ENCODE measurements at regions not wholly inside any gene's neighbourhood (a gene's known extent, or its start where the extent isn't known, plus 50 kb on each side); places are given as distances from the start of the nearest gene placed in this dataset.

GRCh38 chr18:72324677-72325076, 219.5 kb downstream of the CBLN2 start:
- Histone ChIP-seq H3K4me1 (ENCODE audit: low read length) (no peaks in the 10 kb centered on the region), H3K4me3 (ENCODE audit: low read length) (no peak overlapping the region), H3K9me2 (replicated peaks; ENCODE audit: insufficient read depth, low read length) (no peaks in the 10 kb centered on the region), H3K27ac (ENCODE audit: low read length) (no peak overlapping the region), H2AFZ (ENCODE audit: low read length) (no peak overlapping the region), H3K9me3 (replicated peaks; ENCODE audit: insufficient read depth, low read length) (no peaks in the 10 kb centered on the region), H3K27me3 (replicated peaks; ENCODE audit: insufficient read depth, low read length) (no peaks in the 10 kb centered on the region), H3F3A (ENCODE audit: insufficient read depth, low read length) (no peaks in the 10 kb centered on the region), H3K79me2 (ENCODE audit: low read length) (no peaks in the 10 kb centered on the region), H4K20me1 (ENCODE audit: insufficient read depth, low read length) (no peaks in the 10 kb centered on the region), H3K36me3 (replicated peaks; ENCODE audit: insufficient read depth, low read length) (no peaks in the 10 kb centered on the region), H3K4me2 (ENCODE audit: low read depth, low read length) (no peak overlapping the region), H3K9ac (ENCODE audit: low read length) (no peak overlapping the region)
- no peak for DNase-seq
- TF ChIP-seq EZH2 (optimal IDR thresholded peaks at IDR 0.05; ENCODE audit: low read depth, low read length) (no peak), EZH2phosphoT487 (IDR thresholded peaks at IDR 0.05; ENCODE audit: low read length) (no peak)
- TF ChIP-seq, protein P1, sequence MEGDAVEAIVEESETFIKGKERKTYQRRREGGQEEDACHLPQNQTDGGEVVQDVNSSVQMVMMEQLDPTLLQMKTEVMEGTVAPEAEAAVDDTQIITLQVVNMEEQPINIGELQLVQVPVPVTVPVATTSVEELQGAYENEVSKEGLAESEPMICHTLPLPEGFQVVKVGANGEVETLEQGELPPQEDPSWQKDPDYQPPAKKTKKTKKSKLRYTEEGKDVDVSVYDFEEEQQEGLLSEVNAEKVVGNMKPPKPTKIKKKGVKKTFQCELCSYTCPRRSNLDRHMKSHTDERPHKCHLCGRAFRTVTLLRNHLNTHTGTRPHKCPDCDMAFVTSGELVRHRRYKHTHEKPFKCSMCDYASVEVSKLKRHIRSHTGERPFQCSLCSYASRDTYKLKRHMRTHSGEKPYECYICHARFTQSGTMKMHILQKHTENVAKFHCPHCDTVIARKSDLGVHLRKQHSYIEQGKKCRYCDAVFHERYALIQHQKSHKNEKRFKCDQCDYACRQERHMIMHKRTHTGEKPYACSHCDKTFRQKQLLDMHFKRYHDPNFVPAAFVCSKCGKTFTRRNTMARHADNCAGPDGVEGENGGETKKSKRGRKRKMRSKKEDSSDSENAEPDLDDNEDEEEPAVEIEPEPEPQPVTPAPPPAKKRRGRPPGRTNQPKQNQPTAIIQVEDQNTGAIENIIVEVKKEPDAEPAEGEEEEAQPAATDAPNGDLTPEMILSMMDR (IDR thresholded peaks at IDR 0.05; ENCODE audit: low read length) = no peak

DNA sequence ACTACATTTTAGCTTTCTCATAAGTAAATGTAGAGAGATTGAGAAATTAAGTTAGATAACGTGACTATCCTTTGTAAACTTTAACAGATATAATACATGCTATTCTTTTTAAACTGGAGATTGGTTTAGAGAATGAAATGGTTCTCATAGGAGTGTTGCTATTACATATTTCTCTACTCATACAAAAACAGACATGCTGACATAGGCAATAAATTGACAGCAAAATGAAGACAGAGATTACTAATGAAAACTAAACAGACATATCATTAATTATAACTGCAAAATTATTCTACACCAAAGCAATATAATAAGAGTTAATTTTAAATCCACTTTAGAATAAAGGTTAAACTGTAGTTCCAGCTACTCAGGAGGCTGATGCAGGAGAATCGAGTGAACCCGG, 227.6 kb downstream of the CBLN2 start:
- no peaks in the 10 kb centered on the region for H3K4me1 ChIP-seq (ENCODE audit: low read length)
- H3F3A ChIP-seq (ENCODE audit: insufficient read depth, low read length) = no peaks in the 10 kb centered on the region
- H3K27me3 ChIP-seq (replicated peaks; ENCODE audit: insufficient read depth, low read length) = no peaks in the 10 kb centered on the region
- H3K9ac ChIP-seq (ENCODE audit: low read length) = no peak overlapping the region
- no peak overlapping the region for H3K27ac ChIP-seq (ENCODE audit: low read length)
- TF ChIP-seq, protein P1 (IDR thresholded peaks at IDR 0.05; ENCODE audit: low read length) = no peak
- TF ChIP-seq EZH2phosphoT487 (IDR thresholded peaks at IDR 0.05; ENCODE audit: low read length) (no peak), EZH2 (optimal IDR thresholded peaks at IDR 0.05; ENCODE audit: low read depth, low read length) (no peak)
- H3K4me2 ChIP-seq (ENCODE audit: low read depth, low read length) = no peak overlapping the region
- no peak for DNase-seq
- no peak overlapping the region for H3K4me3 ChIP-seq (ENCODE audit: low read length)
- H4K20me1 ChIP-seq (ENCODE audit: insufficient read depth, low read length) = no peaks in the 10 kb centered on the region
- no peaks in the 10 kb centered on the region for H3K9me3 ChIP-seq (replicated peaks; ENCODE audit: insufficient read depth, low read length)
- H2AFZ ChIP-seq (ENCODE audit: low read length) = no peak overlapping the region
- no peaks in the 10 kb centered on the region for H3K79me2 ChIP-seq (ENCODE audit: low read length)
- H3K9me2 ChIP-seq (replicated peaks; ENCODE audit: insufficient read depth, low read length) = no peaks in the 10 kb centered on the region
- no peaks in the 10 kb centered on the region for H3K36me3 ChIP-seq (replicated peaks; ENCODE audit: insufficient read depth, low read length)

DNA sequence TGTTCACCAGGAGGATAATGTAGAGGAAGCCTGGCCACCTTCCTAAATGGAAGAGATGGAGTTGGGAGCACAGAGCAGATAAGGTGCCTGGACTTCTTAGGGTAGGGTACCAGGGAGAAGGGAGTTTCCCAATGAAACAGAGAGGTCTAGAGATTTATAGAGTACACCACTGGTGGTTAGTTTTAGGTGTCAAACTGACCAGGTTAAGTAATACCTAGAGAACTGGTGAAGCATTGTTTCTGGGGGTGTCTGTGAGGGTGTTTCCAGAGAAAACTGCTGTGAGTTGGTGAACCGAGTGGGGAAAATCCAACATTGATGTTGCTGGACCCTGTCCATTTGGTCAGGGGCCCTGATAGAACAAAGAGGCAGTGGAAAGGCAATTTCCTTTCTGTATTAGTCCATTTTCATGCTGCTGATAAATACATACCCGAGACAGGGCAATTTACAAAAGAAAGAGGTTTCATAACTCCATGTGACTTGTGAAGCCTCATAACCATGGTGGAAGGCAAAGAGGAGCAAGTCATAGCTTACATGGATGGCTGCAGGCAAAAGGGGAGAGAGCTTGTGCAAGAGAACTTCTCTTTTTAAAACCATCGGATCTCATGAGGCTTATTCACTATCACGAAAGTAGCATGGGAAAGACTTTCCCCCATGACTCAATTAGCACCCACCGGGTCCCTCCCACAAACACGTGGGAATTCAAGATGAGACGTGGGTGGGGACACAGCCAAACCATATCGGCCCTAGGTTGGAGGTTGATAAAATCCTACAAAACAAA, 260.8 kb downstream of the CBLN2 start:
- no peaks in the 10 kb centered on the region for H3K27me3 ChIP-seq (replicated peaks; ENCODE audit: insufficient read depth, low read length)
- H3K4me1 ChIP-seq (ENCODE audit: low read length) = no peaks in the 10 kb centered on the region
- DNase-seq = no peak
- H3F3A ChIP-seq (ENCODE audit: insufficient read depth, low read length) = no peaks in the 10 kb centered on the region
- TF ChIP-seq EZH2phosphoT487 (IDR thresholded peaks at IDR 0.05; ENCODE audit: low read length) (no peak), EZH2 (optimal IDR thresholded peaks at IDR 0.05; ENCODE audit: low read depth, low read length) (no peak)
- TF ChIP-seq, protein P1 (IDR thresholded peaks at IDR 0.05; ENCODE audit: low read length) = no peak
- H4K20me1 ChIP-seq (ENCODE audit: insufficient read depth, low read length) = no peaks in the 10 kb centered on the region
- no peaks in the 10 kb centered on the region for H3K36me3 ChIP-seq (replicated peaks; ENCODE audit: insufficient read depth, low read length)
- H3K9me3 ChIP-seq (replicated peaks; ENCODE audit: insufficient read depth, low read length) = no peaks in the 10 kb centered on the region
- no peak overlapping the region for H3K4me2 ChIP-seq (ENCODE audit: low read depth, low read length)
- H3K79me2 ChIP-seq (ENCODE audit: low read length) = no peaks in the 10 kb centered on the region
- H3K4me3 ChIP-seq (ENCODE audit: low read length) = no peak overlapping the region
- no peaks in the 10 kb centered on the region for H3K9me2 ChIP-seq (replicated peaks; ENCODE audit: insufficient read depth, low read length)
- H3K9ac ChIP-seq (ENCODE audit: low read length) = no peak overlapping the region
- H2AFZ ChIP-seq (ENCODE audit: low read length) = no peak overlapping the region
- H3K27ac ChIP-seq (ENCODE audit: low read length) = no peak overlapping the region
